HG03354 (cell line): ENCODE measurements at regions not wholly inside any gene's neighbourhood (a gene's known extent, or its start where the extent isn't known, plus 50 kb on each side); places are given as distances from the start of the nearest gene placed in this dataset.

Experiments
- ATAC-seq: cut with Tn5 transposase; IDR thresholded peaks from one replicate; pipeline ENCODE4 v1.9.1; 2021; ENCODE audit warnings: mild to moderate bottlenecking; ENCODE audit not compliant: unreplicated experiment, poor library complexity, severe bottlenecking

DNA sequence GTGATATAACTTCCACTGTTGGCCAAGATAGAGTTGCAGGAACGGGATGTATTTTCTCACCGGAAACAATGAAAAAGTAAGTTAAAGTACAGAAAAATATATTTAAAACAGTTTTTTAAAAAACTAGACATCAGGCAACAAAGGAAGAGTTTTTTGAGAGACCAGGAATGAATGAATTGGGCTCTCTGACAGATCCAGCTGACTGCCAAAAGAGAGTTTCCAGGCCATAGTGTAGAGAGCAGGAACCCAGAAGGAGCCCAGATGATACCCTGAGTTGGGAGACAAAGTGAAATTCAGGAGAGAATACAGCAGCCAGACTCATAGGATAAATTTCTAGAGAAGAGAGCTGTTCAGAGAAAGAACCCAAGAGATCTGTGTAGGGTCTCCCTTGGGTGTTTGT is 362.6 kb upstream of the SMIM21 start:
- no peak for ATAC-seq

DNA sequence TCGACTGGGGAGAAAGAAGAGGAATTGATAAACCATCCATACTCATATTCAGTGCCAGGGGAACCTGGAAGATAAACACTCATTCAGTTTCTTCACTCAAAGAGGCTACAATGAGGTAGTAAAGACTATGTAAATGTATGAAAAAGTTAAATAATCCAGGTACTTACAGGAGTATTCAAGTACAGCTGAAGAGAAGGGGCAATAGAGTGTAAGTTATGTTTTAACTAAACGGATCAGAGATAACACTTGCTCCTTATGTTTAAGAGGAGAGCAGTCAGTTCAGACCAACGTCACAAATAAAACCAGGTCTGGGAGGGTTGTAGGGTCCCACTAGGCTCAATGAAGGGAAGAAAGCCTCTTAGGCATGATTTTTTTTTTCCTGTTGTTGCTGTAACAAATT is 358.3 kb upstream of the SMIM21 start:
- no peak for ATAC-seq

GRCh38 chr18:75785206-75785605 is 357.7 kb upstream of the SMIM21 start:
- no peak for ATAC-seq

DNA sequence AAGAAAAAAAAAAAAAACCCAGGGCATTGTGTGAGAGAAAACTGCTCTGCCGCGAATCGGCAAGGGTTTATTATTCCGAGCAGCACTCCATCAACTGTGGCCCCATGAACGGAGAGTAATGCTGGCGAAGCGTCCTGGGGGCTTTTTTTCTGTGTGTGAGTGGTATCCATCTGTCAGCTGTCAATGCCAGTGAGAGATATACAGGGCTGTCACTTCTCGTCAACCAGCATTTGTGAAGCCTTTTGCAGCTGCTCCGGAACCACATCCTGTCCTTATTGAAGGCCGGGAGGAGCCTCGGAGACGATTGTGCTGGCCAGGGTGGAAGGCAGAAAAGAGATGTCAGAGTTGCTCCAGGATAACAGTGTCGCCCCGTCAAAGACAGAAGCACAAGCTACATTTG is 356.9 kb upstream of the SMIM21 start:
- no peak for ATAC-seq

GRCh38 chr18:75783566-75784281 is 356.2 kb upstream of the SMIM21 start:
- no peak for ATAC-seq

GRCh38 chr18:75782826-75783225 is 355.3 kb upstream of the SMIM21 start:
- no peak for ATAC-seq

GRCh38 chr18:75782204-75782603 is 354.7 kb upstream of the SMIM21 start:
- ATAC-seq, result no peak

DNA sequence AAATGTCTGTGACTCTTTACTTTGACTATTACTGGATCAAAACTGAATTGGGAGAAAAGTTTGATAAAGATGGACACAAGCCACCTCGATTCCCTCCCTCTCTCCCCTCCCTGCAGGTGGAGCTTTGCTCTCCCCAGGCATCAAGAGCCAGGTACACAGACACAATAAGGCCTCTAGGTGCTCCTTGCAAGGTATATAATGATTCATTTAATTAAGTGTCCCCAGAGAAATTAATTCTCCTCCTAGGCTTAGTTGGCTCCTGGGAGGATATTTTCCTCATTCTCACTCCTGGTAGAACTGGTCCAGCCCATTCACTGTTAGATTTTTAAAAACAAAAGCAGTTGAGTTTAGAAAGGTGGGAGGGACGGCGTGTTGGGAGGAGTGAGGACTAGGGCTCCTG is 352.4 kb upstream of the SMIM21 start:
- ATAC-seq, result no peak

DNA sequence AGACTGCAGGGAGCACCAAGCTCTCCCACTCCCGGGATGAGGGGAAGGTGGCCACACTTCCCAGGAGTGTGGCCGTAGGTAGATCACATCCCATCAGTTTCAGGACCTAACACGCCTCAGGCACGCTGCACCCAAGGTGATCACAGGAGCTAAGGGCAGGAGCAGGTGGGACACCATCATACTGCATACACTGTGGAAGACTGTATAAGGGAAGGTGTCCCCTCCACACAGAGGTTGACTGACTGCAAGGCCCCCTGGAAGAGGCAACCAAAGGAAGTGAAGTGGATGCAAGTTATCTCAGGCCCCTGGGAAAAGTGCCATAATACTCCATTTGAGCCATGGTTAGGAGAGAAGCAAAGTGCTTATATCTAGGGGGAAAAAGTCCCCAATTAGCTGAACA is 351.9 kb upstream of the SMIM21 start:
- ATAC-seq, result no peak

DNA sequence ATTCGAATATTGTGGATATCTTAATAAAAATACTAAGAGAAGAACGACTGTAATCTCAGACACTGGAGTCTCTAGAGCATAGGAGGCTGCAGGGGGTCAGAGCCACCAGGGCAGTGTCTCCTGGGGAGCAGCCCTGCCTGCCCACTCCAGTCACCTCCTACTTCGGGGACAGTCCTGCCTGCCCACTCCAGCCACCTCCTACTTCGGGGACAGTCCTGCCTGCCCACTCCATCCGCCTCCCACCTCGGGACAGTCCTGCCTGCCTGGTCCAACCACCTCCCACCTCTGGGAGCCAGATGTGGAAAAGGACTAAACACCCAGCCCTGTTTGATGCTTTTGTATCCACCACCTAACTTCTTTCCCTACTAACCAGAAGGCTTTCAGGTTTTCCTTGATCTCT is 350.1 kb upstream of the SMIM21 start:
- no peak for ATAC-seq

DNA sequence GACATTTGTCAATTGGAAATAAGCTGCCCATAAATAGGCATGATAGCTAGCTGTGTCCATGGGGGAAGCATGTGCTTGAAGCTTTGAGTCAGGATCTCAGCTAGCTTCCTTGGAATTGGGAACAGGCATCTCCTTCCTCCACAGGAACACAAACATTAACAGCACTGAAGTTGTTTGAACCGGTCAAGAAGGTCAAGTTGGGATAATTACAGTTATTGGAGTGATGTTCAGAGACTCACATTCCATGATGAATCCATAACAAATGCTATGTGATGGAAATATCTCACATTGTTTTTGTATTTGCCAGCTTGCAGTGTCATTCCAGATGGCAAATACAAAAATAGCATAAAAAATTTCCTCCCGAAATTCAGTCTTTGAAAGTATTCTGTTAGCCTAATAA is 347.6 kb upstream of the SMIM21 start:
- ATAC-seq, result no peak

GRCh38 chr18:75773618-75774017 is 346.1 kb upstream of the SMIM21 start:
- ATAC-seq, result no peak

- ATAC-seq, result no peak
Observed at GRCh38 chr18:75762758-75763157, 335.3 kb upstream of the SMIM21 start.

DNA sequence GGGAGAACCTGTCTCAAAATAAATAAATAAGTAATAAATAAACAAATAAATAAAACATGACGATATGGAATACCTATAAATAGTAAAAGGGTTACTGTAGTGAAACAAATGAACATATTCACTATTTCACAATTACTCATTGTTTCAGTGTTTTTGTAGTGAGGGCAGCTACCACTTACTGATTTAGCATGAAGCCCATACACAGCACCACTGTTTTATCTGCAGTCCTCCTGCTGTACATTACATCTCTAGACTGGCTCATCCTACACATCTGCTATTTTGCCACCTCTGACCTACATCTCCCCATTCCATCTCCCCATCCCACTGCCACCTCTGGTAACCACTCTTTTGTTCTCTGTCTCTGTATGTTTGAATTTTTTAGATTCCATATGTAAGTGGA is 332.7 kb upstream of the SMIM21 start:
- ATAC-seq, result no peak

GRCh38 chr18:75757951-75758350 is 330.4 kb upstream of the SMIM21 start:
- no peak for ATAC-seq

DNA sequence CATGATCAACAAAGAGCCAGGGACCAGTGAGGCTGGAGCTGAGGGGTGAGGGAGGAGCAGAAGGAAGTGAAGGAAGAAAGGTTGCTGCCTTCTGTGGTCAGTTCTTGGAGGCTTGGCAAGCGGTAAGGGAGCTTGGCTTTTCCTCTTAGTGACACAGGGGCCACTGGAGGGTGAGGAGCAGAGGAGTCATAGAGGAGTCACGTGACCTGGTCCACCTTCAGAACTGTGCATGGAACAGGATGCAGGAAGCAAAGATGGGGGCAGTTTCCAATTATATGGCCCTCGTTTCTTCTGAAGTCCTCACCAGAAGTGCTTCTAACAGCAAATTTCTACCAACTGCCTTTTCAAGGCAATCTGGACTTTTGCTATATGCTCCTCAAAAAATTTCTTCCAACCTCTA is 326.9 kb upstream of the SMIM21 start:
- ATAC-seq, result no peak

DNA sequence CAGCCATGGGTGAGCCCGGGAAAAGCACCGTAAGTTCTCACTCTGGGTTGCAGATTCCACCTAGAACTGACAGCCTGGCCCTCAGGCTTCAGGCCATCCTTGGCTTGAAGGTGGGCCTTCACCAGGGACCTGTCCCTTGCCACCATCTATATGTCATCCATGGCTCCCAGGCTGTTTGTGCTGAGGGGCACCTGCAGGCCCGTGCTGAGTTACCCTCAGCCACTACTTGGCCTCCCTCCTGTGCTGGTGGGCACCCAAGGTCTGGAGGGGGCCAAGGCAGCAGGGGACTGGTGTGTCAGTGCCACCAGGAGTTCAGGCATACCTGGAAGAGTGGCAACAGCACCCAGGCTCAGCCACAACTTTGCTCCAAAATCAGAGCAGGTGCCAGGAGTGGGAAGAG is 326.2 kb upstream of the SMIM21 start:
- ATAC-seq, result no peak

DNA sequence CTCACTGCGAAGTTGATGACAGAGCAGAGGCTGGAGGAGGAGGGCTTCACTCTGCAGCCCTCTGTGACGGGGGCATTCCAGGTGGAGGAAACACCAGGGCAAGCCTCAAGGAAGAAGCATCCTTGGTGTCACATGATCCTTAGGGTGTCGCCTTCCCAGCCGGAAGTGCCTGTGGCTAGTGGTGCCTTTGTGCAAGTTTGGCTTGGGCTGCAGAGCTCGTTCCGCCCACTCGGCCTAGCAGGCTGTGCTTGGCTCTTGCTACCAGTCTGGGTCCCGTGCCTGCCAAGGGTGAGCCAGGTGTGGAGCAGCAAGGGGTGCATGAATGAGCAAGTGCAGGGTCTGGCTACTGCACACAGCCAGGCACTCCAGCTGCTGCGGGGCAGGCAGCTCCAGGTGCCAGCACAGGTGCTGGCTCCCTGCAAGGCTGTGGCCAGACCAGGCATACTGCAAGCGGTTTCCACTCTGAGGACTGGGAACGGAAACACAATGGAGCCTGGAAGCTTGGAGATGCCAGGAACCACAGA is 325.3 kb upstream of the SMIM21 start:
- no peak for ATAC-seq

- ATAC-seq, result no peak
Observed at GRCh38 chr18:75745147-75745546, 317.6 kb upstream of the SMIM21 start.

DNA sequence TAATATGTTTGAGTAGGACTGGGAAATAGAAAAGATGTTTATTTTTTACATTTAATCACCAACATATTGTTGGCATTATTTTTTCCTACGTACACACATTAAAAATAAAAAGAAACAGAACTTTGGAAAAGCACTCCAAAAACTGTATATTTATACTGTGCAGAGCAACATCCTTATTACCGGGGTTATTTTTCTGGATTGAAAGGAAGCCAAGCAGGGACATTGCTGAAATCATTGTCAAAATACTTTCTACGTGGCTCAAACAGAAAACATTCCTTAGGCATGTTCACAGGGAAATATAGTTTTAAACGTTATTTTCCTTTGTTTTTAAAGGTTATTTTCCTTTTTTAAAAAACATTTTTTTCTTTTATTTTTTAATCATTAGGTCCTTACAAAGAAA is 315.0 kb upstream of the SMIM21 start:
- ATAC-seq, result no peak

DNA sequence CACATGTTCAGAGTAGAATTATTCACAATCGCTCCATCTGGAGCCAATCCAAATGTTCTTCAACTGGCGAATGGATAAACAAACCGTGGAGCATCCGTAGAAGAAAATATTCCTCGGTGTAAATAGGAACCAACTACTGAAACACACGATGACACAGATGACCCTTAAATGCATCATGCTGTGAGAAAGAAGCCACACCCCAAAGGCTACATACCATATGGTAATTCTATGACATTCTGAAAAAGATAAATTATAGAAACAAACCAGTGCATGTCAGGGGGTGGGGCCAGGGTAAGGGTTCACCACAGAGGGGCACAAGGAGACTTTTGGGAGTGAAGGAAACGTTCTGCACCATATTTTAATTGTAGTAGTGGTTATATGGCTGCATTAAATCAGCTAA is 312.2 kb upstream of the SMIM21 start:
- ATAC-seq, result no peak

GRCh38 chr18:75735291-75735690 is 307.8 kb upstream of the SMIM21 start:
- no peak for ATAC-seq
